ENCODE measurements at regions not wholly inside any gene's neighbourhood (a gene's known extent, or its start where the extent isn't known, plus 50 kb on each side); places are given as distances from the start of the nearest gene placed in this dataset.
A peak's percentile ranks its signal among the peaks of the same experiment; 100 is the strongest.

- DNase-seq, result no peak
Measured at GRCh38 chr3:106575029-106575428, 706.2 kb upstream of the CBLB start.

GRCh38 chr3:106577241-106577640 lies 708.4 kb upstream of the CBLB start:
- DNase-seq, result no peak

GRCh38 chr3:106578911-106579310 lies 710.1 kb upstream of the CBLB start:
- no peak for DNase-seq

- no peak for DNase-seq
Measured at GRCh38 chr3:106582151-106582550, 713.3 kb upstream of the CBLB start.

GRCh38 chr3:106587551-106587950 lies 718.7 kb upstream of the CBLB start:
- DNase-seq, result no peak

- no peak for DNase-seq
Measured at GRCh38 chr3:106588739-106589138, 719.9 kb upstream of the CBLB start.

GRCh38 chr3:106589311-106589942 lies 720.6 kb upstream of the CBLB start:
- DNase-seq, result no peak

GRCh38 chr3:106590216-106590615 lies 721.4 kb upstream of the CBLB start:
- DNase-seq, result no peak

GRCh38 chr3:106593381-106593780 lies 724.6 kb upstream of the CBLB start:
- no peak for DNase-seq

GRCh38 chr3:106609666-106610301 lies 741.0 kb upstream of the CBLB start:
- DNase-seq, result peak; percentile 82

- DNase-seq, result no peak
Measured at GRCh38 chr3:106610362-106610959, 741.6 kb upstream of the CBLB start.

- no peak for DNase-seq
Measured at GRCh38 chr3:106611116-106611515, 742.3 kb upstream of the CBLB start.

GRCh38 chr3:106611841-106612240 lies 743.0 kb upstream of the CBLB start:
- DNase-seq, result no peak

- no peak for DNase-seq
Measured at GRCh38 chr3:106616556-106616955, 747.7 kb upstream of the CBLB start.

GRCh38 chr3:106617276-106617675 lies 748.5 kb upstream of the CBLB start:
- DNase-seq, result no peak

GRCh38 chr3:106620646-106621045 lies 751.8 kb upstream of the CBLB start:
- no peak for DNase-seq

GRCh38 chr3:106624154-106624553 lies 753.1 kb upstream of the CCDC54 start:
- DNase-seq, result no peak

- DNase-seq, result peak; percentile 25
Measured at GRCh38 chr3:106628407-106628806, 748.8 kb upstream of the CCDC54 start.

GRCh38 chr3:106629215-106629832 lies 747.9 kb upstream of the CCDC54 start:
- DNase-seq, result peak; percentile 11

GRCh38 chr3:106631373-106632108 lies 745.7 kb upstream of the CCDC54 start:
- DNase-seq, result no peak

GRCh38 chr3:106635271-106635670 lies 742.0 kb upstream of the CCDC54 start:
- DNase-seq, result peak; percentile 70

GRCh38 chr3:106635826-106636225 lies 741.4 kb upstream of the CCDC54 start:
- DNase-seq, result no peak

GRCh38 chr3:106640353-106640752 lies 736.9 kb upstream of the CCDC54 start:
- peak; percentile 60 for DNase-seq
